ENCODE measurements at regions not wholly inside any gene's neighbourhood (a gene's known extent, or its start where the extent isn't known, plus 50 kb on each side); places are given as distances from the start of the nearest gene placed in this dataset.

DNA sequence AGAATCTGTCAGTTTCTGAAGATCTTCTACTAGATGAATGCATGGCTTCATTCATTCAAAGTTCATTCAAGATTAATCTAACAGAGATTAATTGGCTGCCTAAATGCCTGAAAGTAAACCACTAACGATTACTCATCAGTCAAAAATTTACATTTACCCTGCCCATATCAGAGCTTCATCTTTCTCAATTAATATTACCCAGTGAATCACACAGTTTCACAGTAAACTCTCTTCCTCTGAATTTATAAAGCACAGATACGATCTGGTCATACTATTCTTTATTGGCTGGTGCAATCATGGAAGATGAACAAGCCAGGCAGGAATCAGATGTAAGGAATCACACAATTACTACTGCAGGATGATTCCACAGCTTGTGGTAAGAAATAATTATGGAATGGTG lies 377.7 kb downstream of the SLC16A7 start:
- Mint-ChIP-seq H3K9me3 (no peaks in the 10 kb centered on the region), H3K27ac (no peak overlapping the region), H3K27me3 (ENCODE audit: low read depth) (no peaks in the 10 kb centered on the region), H3K4me3 (no peak overlapping the region), H3K36me3 (ENCODE audit: low read depth) (no peaks in the 10 kb centered on the region), H3K4me1 (no peaks in the 10 kb centered on the region)
- TF ChIP-seq CTCF (IDR thresholded peaks at IDR 0.05; ENCODE audit: unreplicated experiment in 3 of 3): no peak

GRCh38 chr12:59977779-59978178 lies 381.9 kb downstream of the SLC16A7 start:
- no peak for TF ChIP-seq CTCF (IDR thresholded peaks at IDR 0.05; ENCODE audit: unreplicated experiment in 3 of 3)
- Mint-ChIP-seq H3K9me3 (no peaks in the 10 kb centered on the region), H3K4me3 (no peak overlapping the region), H3K27me3 (ENCODE audit: low read depth) (no peaks in the 10 kb centered on the region), H3K4me1 (no peaks in the 10 kb centered on the region), H3K27ac (no peak overlapping the region), H3K36me3 (ENCODE audit: low read depth) (no peaks in the 10 kb centered on the region)

- H3K27ac Mint-ChIP-seq: no peak overlapping the region
- no peak for TF ChIP-seq CTCF (IDR thresholded peaks at IDR 0.05; ENCODE audit: unreplicated experiment in 3 of 3)
- no peaks in the 10 kb centered on the region for H3K4me1 Mint-ChIP-seq
- H3K27me3 Mint-ChIP-seq (ENCODE audit: low read depth): no peaks in the 10 kb centered on the region
- H3K36me3 Mint-ChIP-seq (ENCODE audit: low read depth): no peaks in the 10 kb centered on the region
- no peaks in the 10 kb centered on the region for H3K9me3 Mint-ChIP-seq
- no peak overlapping the region for H3K4me3 Mint-ChIP-seq
Observed at GRCh38 chr12:59980476-59980875, 384.6 kb downstream of the SLC16A7 start.

- H3K4me1 Mint-ChIP-seq: no peaks in the 10 kb centered on the region
- H3K36me3 Mint-ChIP-seq (ENCODE audit: low read depth): no peaks in the 10 kb centered on the region
- H3K27me3 Mint-ChIP-seq (ENCODE audit: low read depth): no peaks in the 10 kb centered on the region
- H3K9me3 Mint-ChIP-seq: peaks cover 8% of the 10 kb centered on the region
- no peak for TF ChIP-seq CTCF (IDR thresholded peaks at IDR 0.05; ENCODE audit: unreplicated experiment in 3 of 3)
- H3K27ac Mint-ChIP-seq: no peak overlapping the region
- no peak overlapping the region for H3K4me3 Mint-ChIP-seq
Observed at GRCh38 chr12:59999291-59999690, 403.5 kb downstream of the SLC16A7 start.

DNA sequence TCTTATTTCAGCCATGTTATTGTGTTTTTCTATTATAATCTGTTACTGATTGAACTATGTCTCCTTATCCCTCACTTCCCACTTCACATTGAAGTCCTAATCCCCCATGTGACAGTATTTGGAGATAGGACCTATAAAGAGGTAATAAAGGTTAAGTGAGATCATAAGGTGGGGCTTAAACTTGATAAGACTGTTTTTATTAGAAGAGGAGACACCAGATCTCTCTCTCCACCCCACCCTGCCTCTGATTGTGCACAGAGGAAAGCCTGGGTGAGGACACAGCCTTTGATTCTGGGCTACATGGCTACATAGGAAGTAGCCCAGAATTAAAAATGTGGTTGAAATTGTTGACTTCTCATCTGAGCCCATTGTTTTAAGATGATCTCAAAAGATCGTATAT lies 414.7 kb downstream of the SLC16A7 start:
- H3K4me3 Mint-ChIP-seq: no peak overlapping the region
- H3K36me3 Mint-ChIP-seq (ENCODE audit: low read depth): no peaks in the 10 kb centered on the region
- H3K27ac Mint-ChIP-seq: no peak overlapping the region
- peaks cover 3% of the 10 kb centered on the region for H3K9me3 Mint-ChIP-seq
- peaks cover 5% of the 10 kb centered on the region for H3K4me1 Mint-ChIP-seq
- no peaks in the 10 kb centered on the region for H3K27me3 Mint-ChIP-seq (ENCODE audit: low read depth)
- no peak for TF ChIP-seq CTCF (IDR thresholded peaks at IDR 0.05; ENCODE audit: unreplicated experiment in 3 of 3)

DNA sequence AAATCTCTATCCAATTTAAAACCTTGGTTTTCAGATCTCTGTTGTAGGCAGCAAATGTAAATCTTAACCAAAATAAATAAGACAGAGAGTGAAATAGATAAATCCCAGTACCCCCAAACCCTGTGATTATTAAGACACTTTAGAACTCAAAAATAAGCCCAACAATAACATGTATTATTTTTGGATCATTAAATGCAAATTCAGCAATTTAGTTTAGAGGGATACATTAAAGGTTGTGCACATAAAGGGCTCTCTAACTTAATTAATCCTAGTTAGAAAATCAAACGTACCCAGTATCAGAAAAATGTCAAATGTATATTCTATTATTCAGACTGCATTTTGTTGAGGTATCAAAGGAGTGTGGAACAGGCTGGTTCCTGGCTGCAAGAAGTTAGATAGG lies 416.8 kb downstream of the SLC16A7 start:
- TF ChIP-seq CTCF (IDR thresholded peaks at IDR 0.05; ENCODE audit: unreplicated experiment in 3 of 3): no peak
- H3K27me3 Mint-ChIP-seq (ENCODE audit: low read depth): no peaks in the 10 kb centered on the region
- no peaks in the 10 kb centered on the region for H3K36me3 Mint-ChIP-seq (ENCODE audit: low read depth)
- H3K4me3 Mint-ChIP-seq: no peak overlapping the region
- peaks cover under 1% of the 10 kb centered on the region for H3K4me1 Mint-ChIP-seq
- peak overlapping the region in 1 of 3 experiments; percentile 26 for H3K27ac Mint-ChIP-seq
- peaks cover 3% of the 10 kb centered on the region for H3K9me3 Mint-ChIP-seq

Data from nephron (organoid).